ENCODE measurements at regions not wholly inside any gene's neighbourhood (a gene's known extent, or its start where the extent isn't known, plus 50 kb on each side); places are given as distances from the start of the nearest gene placed in this dataset.

DNA sequence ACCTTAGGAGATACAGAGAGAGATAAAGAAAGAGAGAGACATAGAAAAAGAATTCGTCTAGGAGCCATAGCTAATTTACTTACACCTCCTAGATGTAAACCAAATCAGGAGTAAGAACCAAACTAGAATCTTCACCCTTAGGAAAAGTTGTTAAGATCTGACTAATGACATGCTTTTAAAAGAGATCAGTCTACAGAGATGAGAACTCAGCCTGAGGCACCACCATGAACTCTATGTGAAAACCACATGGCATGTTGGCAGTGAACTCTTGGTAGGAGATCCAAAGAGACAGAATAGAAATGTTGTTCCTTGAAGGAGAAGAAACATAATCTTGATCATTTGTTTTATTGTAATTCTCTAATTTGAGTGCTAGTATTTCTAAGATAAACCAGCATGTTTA, 585.4 kb upstream of the ID2 start:
- TF ChIP-seq POLR2A (IDR thresholded peaks at IDR 0.05; ENCODE audit: low read depth) (no peak), POLR2AphosphoS5 (IDR thresholded peaks at IDR 0.05) (no peak)
- TF ChIP-seq, protein P1, sequence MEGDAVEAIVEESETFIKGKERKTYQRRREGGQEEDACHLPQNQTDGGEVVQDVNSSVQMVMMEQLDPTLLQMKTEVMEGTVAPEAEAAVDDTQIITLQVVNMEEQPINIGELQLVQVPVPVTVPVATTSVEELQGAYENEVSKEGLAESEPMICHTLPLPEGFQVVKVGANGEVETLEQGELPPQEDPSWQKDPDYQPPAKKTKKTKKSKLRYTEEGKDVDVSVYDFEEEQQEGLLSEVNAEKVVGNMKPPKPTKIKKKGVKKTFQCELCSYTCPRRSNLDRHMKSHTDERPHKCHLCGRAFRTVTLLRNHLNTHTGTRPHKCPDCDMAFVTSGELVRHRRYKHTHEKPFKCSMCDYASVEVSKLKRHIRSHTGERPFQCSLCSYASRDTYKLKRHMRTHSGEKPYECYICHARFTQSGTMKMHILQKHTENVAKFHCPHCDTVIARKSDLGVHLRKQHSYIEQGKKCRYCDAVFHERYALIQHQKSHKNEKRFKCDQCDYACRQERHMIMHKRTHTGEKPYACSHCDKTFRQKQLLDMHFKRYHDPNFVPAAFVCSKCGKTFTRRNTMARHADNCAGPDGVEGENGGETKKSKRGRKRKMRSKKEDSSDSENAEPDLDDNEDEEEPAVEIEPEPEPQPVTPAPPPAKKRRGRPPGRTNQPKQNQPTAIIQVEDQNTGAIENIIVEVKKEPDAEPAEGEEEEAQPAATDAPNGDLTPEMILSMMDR (IDR thresholded peaks at IDR 0.05): no peak

All from esophagus muscularis mucosa (tissue), 3 donors.